ENCODE measurements at regions not wholly inside any gene's neighbourhood (a gene's known extent, or its start where the extent isn't known, plus 50 kb on each side); places are given as distances from the start of the nearest gene placed in this dataset.
A peak's percentile ranks its signal among the peaks of the same experiment; 100 is the strongest.

DNA sequence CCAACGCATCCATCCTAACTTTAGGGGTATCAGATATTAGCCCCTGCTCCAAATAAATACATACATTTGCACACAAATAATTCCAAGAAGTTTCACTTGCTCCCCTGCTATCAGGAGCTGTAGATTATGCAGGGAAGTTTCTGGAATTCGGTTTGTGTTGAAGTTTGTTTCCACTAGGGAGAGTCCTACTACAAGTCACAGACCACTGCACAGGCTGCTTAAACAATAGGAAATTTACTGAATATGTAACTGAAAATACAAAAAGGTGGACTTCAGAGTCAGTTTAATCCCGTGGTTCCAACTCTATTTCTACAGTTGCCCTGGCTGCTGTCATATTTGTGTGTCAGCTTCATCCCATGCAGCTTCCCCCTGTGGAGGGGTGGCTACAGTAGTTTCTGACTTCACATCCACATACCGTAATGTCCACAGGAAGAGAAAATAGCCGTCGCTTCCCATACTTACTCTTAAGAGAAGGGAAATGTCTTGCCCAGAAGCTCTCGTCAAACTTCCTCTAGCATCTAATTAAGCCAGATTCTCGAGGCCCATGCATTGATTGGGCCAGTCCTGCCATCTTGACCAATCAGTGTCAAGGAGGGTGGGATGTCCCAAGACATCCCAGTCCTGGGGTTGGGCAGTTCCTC, 286.6 kb downstream of the COG6 start:
- Histone ChIP-seq H3K9me3 (no peaks in the 10 kb centered on the region), H3K4me3 (no peak overlapping the region), H3K36me3 (ENCODE audit: low read depth) (no peaks in the 10 kb centered on the region), H3K4me1 (ENCODE audit: low read depth) (no peaks in the 10 kb centered on the region)
- DNase-seq (no peak), ATAC-seq (no peak)
- TF ChIP-seq, protein P1, sequence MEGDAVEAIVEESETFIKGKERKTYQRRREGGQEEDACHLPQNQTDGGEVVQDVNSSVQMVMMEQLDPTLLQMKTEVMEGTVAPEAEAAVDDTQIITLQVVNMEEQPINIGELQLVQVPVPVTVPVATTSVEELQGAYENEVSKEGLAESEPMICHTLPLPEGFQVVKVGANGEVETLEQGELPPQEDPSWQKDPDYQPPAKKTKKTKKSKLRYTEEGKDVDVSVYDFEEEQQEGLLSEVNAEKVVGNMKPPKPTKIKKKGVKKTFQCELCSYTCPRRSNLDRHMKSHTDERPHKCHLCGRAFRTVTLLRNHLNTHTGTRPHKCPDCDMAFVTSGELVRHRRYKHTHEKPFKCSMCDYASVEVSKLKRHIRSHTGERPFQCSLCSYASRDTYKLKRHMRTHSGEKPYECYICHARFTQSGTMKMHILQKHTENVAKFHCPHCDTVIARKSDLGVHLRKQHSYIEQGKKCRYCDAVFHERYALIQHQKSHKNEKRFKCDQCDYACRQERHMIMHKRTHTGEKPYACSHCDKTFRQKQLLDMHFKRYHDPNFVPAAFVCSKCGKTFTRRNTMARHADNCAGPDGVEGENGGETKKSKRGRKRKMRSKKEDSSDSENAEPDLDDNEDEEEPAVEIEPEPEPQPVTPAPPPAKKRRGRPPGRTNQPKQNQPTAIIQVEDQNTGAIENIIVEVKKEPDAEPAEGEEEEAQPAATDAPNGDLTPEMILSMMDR (IDR thresholded peaks at IDR 0.05), result no peak
- intact Hi-C loops (cut with DNase I, micrococcal nuclease), result loop anchor here in 1 of 2 donors (5.0 kb wide), 1 partner anchor 175 kb away; no protein-coding TSS in a partner anchor

DNA sequence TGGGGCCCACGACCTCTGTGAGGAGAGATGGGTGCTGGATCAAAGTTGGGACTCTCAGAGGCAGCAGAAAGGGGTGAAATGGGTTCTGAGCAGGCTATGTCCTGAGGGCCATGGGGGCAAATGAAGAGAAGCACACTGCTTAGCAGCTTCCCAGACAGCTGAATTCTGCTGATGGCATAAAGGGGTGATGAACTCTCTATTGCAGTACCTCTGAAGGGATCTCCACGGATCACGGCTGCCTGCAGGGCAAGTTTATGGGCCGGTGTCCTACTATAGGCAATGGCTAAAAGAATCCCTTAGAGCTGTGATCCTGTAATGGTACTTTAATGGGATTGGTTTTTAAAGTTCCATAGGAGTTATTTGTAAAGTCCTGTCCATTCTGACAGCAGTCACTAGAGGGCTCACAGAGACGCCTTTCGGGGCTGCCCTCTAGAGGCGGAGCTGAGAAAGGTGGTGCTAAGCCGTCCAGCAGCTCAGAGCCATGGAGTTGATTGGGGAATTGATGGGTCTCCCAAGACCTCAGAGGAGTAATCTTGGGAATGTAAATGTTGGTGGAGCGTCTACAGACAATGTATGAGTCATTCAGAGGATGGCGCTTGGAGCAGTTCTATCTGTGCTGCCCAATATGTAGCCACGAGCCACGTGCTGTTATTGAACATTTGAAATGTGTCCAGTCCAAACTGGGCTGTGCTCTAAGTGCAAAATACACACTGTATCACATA, 287.3 kb downstream of the COG6 start:
- peak in 2 of 3 donors; percentile 72 to 77 for DNase-seq
- H3K9me3 ChIP-seq, result no peaks in the 10 kb centered on the region
- H3K4me3 ChIP-seq, result no peak overlapping the region
- ATAC-seq, result peak; percentile 96
- TF ChIP-seq, protein P1 (IDR thresholded peaks at IDR 0.05), result peak; percentile 83
- no peaks in the 10 kb centered on the region for H3K4me1 ChIP-seq (ENCODE audit: low read depth)
- intact Hi-C loops (cut with DNase I, micrococcal nuclease), result loop anchor here in 1 of 2 donors (5.0 kb wide), 1 partner anchor 175 kb away; no protein-coding TSS in a partner anchor
- H3K36me3 ChIP-seq (ENCODE audit: low read depth), result no peaks in the 10 kb centered on the region

DNA sequence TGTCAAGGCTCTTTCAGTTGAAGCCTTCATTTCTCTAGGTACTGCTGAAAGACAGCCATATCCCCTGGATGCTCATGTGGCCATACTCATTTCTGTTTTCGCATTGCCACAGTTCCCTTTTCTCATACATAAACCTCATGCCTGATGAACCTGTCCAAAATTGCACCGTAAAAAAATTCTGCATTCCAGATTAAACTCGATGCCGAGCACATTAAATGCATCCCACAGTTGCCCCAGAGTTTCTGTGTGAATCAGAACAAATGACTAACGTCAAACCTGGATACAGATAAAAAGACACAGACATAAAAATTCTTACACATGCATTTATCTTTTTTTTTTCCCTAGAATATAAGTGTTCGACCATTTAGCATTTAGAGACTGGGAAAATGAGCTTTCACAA, 288.2 kb downstream of the COG6 start:
- H3K4me1 ChIP-seq (ENCODE audit: low read depth), result no peaks in the 10 kb centered on the region
- H3K4me3 ChIP-seq, result no peak overlapping the region
- DNase-seq (no peak), ATAC-seq (no peak)
- intact Hi-C loops (cut with DNase I, micrococcal nuclease), result loop anchor here in 1 of 2 donors (5.0 kb wide), 1 partner anchor 176 kb away; no protein-coding TSS in a partner anchor
- TF ChIP-seq, protein P1 (IDR thresholded peaks at IDR 0.05), result no peak
- no peaks in the 10 kb centered on the region for H3K36me3 ChIP-seq (ENCODE audit: low read depth)
- H3K9me3 ChIP-seq, result no peaks in the 10 kb centered on the region

DNA sequence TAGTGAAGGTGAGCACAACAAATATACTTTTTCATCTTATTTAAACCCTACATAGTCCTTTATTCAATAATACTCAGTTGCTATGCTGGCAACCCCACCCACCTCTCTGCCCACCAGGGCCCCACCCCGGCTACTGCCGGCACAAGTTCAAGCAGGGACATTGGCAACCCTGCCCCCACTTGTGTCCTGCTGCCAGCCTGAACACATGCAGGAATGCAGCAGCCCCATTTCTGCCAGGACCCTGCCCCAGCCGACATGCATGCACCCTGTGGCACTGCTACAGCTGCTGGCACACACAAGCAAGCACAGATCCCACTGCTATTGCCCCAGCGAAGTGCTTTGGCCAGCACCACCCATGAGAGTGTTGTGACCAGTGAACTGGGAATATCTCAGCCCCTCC, 289.8 kb downstream of the COG6 start:
- TF ChIP-seq, protein P1 (IDR thresholded peaks at IDR 0.05), result no peak
- DNase-seq, result no peak
- no peaks in the 10 kb centered on the region for H3K9me3 ChIP-seq
- no peak for ATAC-seq
- H3K36me3 ChIP-seq (ENCODE audit: low read depth), result no peaks in the 10 kb centered on the region
- H3K4me3 ChIP-seq, result no peak overlapping the region
- H3K4me1 ChIP-seq (ENCODE audit: low read depth), result no peaks in the 10 kb centered on the region
- intact Hi-C loops (cut with DNase I, micrococcal nuclease), result no loop called here

DNA sequence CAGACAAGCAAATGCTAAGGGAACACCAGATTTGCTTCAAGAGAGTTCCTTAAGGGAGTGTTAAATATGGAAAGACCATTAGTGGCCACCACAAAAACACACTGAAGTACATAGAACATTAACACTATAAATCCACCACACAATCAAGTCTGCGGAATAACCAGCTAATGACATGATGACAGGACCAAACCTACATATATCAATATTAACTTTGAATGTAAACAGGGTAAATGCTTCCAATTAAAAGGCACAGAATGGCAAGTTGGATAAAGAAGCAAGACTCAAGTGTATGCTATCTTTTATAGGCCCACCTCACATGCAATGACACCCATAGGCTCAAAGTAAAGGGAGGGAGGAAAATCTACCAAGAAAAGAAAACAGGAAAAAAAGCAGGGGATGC, 291.3 kb downstream of the COG6 start:
- Histone ChIP-seq H3K36me3 (ENCODE audit: low read depth) (no peaks in the 10 kb centered on the region), H3K9me3 (no peaks in the 10 kb centered on the region), H3K4me3 (no peak overlapping the region), H3K4me1 (ENCODE audit: low read depth) (no peaks in the 10 kb centered on the region)
- intact Hi-C loops (cut with DNase I, micrococcal nuclease), result no loop called here
- ATAC-seq (no peak), DNase-seq (no peak)
- TF ChIP-seq, protein P1 (IDR thresholded peaks at IDR 0.05), result no peak

Data from mucosa of descending colon (tissue), 3 donors.